ENCODE measurements at regions not wholly inside any gene's neighbourhood (a gene's known extent, or its start where the extent isn't known, plus 50 kb on each side); places are given as distances from the start of the nearest gene placed in this dataset.

DNA sequence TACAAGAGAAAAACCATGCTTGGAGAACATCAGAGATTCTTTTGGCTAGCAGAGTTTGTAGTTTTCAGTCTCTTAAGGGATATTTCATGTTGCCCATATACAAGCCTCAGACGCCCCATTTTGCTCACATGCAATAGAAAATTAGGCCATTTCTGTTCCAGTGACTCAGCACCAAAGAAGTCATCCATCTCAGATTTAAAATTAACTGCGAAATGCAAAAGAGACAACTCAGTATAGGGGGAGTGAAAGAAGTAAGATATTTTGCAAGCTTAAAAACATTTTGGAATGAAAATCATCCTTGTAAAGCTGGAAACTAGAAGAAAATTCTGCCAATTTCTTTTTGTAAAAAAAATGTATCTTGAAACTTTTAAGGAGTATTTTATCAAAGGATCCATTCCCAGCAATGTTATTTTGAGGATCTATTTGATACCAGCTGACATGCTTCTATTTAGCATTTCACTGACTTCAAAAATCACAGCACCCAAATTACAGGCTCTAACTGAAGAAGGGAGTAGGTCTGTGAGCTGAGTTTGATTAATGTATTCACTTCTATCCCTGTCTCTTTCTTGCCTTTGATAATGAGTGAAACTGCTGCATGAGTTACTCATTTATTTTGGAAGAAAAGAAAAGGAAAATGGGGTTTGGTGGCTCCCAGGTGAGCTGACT, 223.7 kb upstream of the SULF2 start:
- DNase-seq (ENCODE audit: low spot score) (no peak), FAIRE-seq (no peak), ATAC-seq (no peak)
- Histone ChIP-seq H3K27me3 (ENCODE audit: control insufficient read depth in 1 of 2, insufficient read depth in 2 of 2, low read length in 2 of 2) (peaks cover 0 to 10% of the 10 kb centered on the region in 2 experiments; a peak in 2 of 5 replicates), H3K27ac (ENCODE audit: extremely low read length, insufficient read depth, low read length) (no peak overlapping the region), H3K36me3 (replicated peaks in 1 of 2; ENCODE audit: control insufficient read depth in 1 of 2, insufficient read depth in 2 of 2, low read length in 2 of 2) (no peaks in the 10 kb centered on the region), H3K4me3 (replicated peaks in 1 of 3; ENCODE audit: insufficient read depth in 1 of 3, low read depth in 2 of 3, low read length in 3 of 3) (no peak overlapping the region), H3K9me3 (ENCODE audit: low read length) (peaks cover 26% of the 10 kb centered on the region), H3K4me2 (ENCODE audit: low read depth, low read length) (no peak overlapping the region), H2AFZ (ENCODE audit: low read length) (no peak overlapping the region), H3K4me1 (ENCODE audit: insufficient read depth, low read length) (no peaks in the 10 kb centered on the region), H3K9ac (ENCODE audit: insufficient read depth, low read depth, low read length) (no peak overlapping the region), H4K20me1 (ENCODE audit: insufficient read depth, low read length) (no peaks in the 10 kb centered on the region), H3K79me2 (ENCODE audit: insufficient read depth, low read length) (no peaks in the 10 kb centered on the region)
- BruUV-seq (replicated peaks) = no TSS peak
- POLR2A ChIA-PET = no interaction called here
- 3% methylated on average over 2 of the region's 2 CpGs for WGBS (ENCODE audit: low lambda C conversion rate)
- CTCF ChIA-PET (ENCODE audit: low intra/inter-chr PET ratio, low total read pairs) = no interaction called here
- no peak for TF ChIP-seq ZBTB1 (CRISPR knock-in tag; IDR thresholded peaks at IDR 0.05; ENCODE audit: borderline replicate concordance)
- TF ChIP-seq HMG20A (CRISPR knock-in tag; IDR thresholded peaks at IDR 0.05; ENCODE audit: borderline replicate concordance) = no peak
- TF ChIP-seq KAT7 (CRISPR knock-in tag; IDR thresholded peaks at IDR 0.05; ENCODE audit: borderline replicate concordance) = no peak
- TF ChIP-seq CHCHD3 (CRISPR knock-in tag; IDR thresholded peaks at IDR 0.05) = no peak
- TF ChIP-seq, protein P1, sequence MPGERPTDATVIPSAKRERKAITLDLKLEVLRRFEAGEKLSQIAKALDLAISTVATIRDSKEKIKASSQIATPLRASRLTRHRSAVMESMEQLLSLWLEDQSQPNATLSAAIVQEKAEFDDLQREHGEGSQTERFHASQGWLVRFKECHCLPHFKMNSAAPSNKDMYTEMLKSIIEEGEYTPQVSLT (CRISPR knock-in tag; IDR thresholded peaks at IDR 0.05; ENCODE audit: borderline replicate concordance, low read depth) = no peak
- no peak for TF ChIP-seq ELF4 (CRISPR knock-in tag; IDR thresholded peaks at IDR 0.05; ENCODE audit: borderline replicate concordance)
- no peak for TF ChIP-seq ZNF841 (CRISPR knock-in tag; IDR thresholded peaks at IDR 0.05; ENCODE audit: borderline replicate concordance)
- TF ChIP-seq ZNF567 (CRISPR knock-in tag; IDR thresholded peaks at IDR 0.05; ENCODE audit: borderline replicate concordance) = no peak
- no peak for TF ChIP-seq ZNF83 (CRISPR knock-in tag; IDR thresholded peaks at IDR 0.05; ENCODE audit: borderline replicate concordance)
- TF ChIP-seq, protein P2, sequence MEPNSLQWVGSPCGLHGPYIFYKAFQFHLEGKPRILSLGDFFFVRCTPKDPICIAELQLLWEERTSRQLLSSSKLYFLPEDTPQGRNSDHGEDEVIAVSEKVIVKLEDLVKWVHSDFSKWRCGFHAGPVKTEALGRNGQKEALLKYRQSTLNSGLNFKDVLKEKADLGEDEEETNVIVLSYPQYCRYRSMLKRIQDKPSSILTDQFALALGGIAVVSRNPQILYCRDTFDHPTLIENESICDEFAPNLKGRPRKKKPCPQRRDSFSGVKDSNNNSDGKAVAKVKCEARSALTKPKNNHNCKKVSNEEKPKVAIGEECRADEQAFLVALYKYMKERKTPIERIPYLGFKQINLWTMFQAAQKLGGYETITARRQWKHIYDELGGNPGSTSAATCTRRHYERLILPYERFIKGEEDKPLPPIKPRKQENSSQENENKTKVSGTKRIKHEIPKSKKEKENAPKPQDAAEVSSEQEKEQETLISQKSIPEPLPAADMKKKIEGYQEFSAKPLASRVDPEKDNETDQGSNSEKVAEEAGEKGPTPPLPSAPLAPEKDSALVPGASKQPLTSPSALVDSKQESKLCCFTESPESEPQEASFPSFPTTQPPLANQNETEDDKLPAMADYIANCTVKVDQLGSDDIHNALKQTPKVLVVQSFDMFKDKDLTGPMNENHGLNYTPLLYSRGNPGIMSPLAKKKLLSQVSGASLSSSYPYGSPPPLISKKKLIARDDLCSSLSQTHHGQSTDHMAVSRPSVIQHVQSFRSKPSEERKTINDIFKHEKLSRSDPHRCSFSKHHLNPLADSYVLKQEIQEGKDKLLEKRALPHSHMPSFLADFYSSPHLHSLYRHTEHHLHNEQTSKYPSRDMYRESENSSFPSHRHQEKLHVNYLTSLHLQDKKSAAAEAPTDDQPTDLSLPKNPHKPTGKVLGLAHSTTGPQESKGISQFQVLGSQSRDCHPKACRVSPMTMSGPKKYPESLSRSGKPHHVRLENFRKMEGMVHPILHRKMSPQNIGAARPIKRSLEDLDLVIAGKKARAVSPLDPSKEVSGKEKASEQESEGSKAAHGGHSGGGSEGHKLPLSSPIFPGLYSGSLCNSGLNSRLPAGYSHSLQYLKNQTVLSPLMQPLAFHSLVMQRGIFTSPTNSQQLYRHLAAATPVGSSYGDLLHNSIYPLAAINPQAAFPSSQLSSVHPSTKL (CRISPR knock-in tag; IDR thresholded peaks at IDR 0.05) = no peak
- TF ChIP-seq, protein P3, sequence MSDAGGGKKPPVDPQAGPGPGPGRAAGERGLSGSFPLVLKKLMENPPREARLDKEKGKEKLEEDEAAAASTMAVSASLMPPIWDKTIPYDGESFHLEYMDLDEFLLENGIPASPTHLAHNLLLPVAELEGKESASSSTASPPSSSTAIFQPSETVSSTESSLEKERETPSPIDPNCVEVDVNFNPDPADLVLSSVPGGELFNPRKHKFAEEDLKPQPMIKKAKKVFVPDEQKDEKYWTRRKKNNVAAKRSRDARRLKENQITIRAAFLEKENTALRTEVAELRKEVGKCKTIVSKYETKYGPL (CRISPR knock-in tag; IDR thresholded peaks at IDR 0.05) = no peak
- no peak for TF ChIP-seq SMC3 (IDR thresholded peaks at IDR 0.05; ENCODE audit: low read length)
- no peak for TF ChIP-seq ZNF652 (CRISPR knock-in tag; IDR thresholded peaks at IDR 0.05; ENCODE audit: borderline replicate concordance, low read depth)
- TF ChIP-seq, protein P4, sequence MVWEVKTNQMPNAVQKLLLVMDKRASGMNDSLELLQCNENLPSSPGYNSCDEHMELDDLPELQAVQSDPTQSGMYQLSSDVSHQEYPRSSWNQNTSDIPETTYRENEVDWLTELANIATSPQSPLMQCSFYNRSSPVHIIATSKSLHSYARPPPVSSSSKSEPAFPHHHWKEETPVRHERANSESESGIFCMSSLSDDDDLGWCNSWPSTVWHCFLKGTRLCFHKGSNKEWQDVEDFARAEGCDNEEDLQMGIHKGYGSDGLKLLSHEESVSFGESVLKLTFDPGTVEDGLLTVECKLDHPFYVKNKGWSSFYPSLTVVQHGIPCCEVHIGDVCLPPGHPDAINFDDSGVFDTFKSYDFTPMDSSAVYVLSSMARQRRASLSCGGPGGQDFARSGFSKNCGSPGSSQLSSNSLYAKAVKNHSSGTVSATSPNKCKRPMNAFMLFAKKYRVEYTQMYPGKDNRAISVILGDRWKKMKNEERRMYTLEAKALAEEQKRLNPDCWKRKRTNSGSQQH (CRISPR knock-in tag; IDR thresholded peaks at IDR 0.05; ENCODE audit: low read depth) = no peak
- TF ChIP-seq ZBTB3 (CRISPR knock-in tag; IDR thresholded peaks at IDR 0.05; ENCODE audit: borderline replicate concordance, low read depth) = no peak
- no peak for TF ChIP-seq FOXP1 (IDR thresholded peaks at IDR 0.05)
- TF ChIP-seq FOXP1 (CRISPR knock-in tag; IDR thresholded peaks at IDR 0.05) = no peak
- TF ChIP-seq, protein P5, sequence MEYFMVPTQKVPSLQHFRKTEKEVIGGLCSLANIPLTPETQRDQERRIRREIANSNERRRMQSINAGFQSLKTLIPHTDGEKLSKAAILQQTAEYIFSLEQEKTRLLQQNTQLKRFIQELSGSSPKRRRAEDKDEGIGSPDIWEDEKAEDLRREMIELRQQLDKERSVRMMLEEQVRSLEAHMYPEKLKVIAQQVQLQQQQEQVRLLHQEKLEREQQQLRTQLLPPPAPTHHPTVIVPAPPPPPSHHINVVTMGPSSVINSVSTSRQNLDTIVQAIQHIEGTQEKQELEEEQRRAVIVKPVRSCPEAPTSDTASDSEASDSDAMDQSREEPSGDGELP (IDR thresholded peaks at IDR 0.05; ENCODE audit: borderline replicate concordance, low read depth) = no peak
- in situ Hi-C loops (cut with HindIII; ENCODE audit: extremely low pct_ligation_motif_present, low pct_unique_long_range_greater_than_20kb) = no loop called here
- intact Hi-C loops (cut with micrococcal nuclease; ENCODE audit: unreplicated experiment) = no loop called here
